Endodermal cell (in vitro differentiated cells): ENCODE measurements at regions not wholly inside any gene's neighbourhood (a gene's known extent, or its start where the extent isn't known, plus 50 kb on each side); places are given as distances from the start of the nearest gene placed in this dataset.

ENCODE experiments used
- DNase-seq: peaks from one replicate; pipeline ENCODE4 v3.0.0-alpha.2; 2017
- H3K27ac ChIP-seq: 2 replicates; pipeline ENCODE4 v1.5.1; 2013; ENCODE audit warnings: mild to moderate bottlenecking, low read depth, low read length, moderate library complexity
- H3K27me3 ChIP-seq: 2 replicates; pipeline ENCODE4 v1.6.1; 2013; ENCODE audit warnings: mild to moderate bottlenecking, low read length, moderate library complexity; ENCODE audit not compliant: insufficient read depth, control insufficient read depth, poor library complexity, severe bottlenecking
- H3K36me3 ChIP-seq: 2 replicates; pipeline ENCODE4 v1.7.0; 2013; ENCODE audit warnings: mild to moderate bottlenecking, low read length, moderate library complexity; ENCODE audit not compliant: control insufficient read depth, insufficient read depth
- H3K4me1 ChIP-seq: one replicate; pipeline ENCODE4 v1.7.0; 2013; ENCODE audit warnings: low read length; ENCODE audit not compliant: control insufficient read depth, insufficient read depth
- H3K4me3 ChIP-seq: 2 replicates; pipeline ENCODE4 v1.5.1; 2013; ENCODE audit warnings: mild to moderate bottlenecking, low read length, moderate library complexity
- H3K9ac ChIP-seq: 2 replicates; pipeline ENCODE4 v1.6.1; 2013; ENCODE audit warnings: mild to moderate bottlenecking, low read length, moderate library complexity; ENCODE audit not compliant: poor library complexity, severe bottlenecking; ENCODE audit errors: extremely low read depth
- H3K9me3 ChIP-seq: 2 replicates; pipeline ENCODE4 v1.6.1; 2013; ENCODE audit warnings: mild to moderate bottlenecking, low read length, moderate library complexity; ENCODE audit not compliant: control insufficient read depth
- H3K27ac Mint-ChIP-seq: 2 replicates; pipeline ENCODE4 v1.8.0; 2020; ENCODE audit warnings: mixed read lengths
- H3K27me3 Mint-ChIP-seq: 2 replicates; pipeline ENCODE4 v1.8.0; 2021; ENCODE audit warnings: mild to moderate bottlenecking, mixed read lengths; ENCODE audit not compliant: insufficient read depth
- H3K36me3 Mint-ChIP-seq: 2 replicates; pipeline ENCODE4 v1.8.0; 2020; ENCODE audit warnings: low read depth, mixed read lengths
- H3K4me1 Mint-ChIP-seq: 2 replicates; pipeline ENCODE4 v1.8.0; 2020; ENCODE audit warnings: mixed read lengths
- H3K4me3 Mint-ChIP-seq: 2 replicates; pipeline ENCODE4 v1.8.0; 2020; ENCODE audit warnings: mild to moderate bottlenecking, moderate library complexity, mixed read lengths
- H3K9me3 Mint-ChIP-seq: 2 replicates; pipeline ENCODE4 v1.8.0; 2020; ENCODE audit warnings: mild to moderate bottlenecking, mixed read lengths
- CTCF ChIP-seq: fragments of 200-600 bp; sonication (generic); conservative IDR thresholded peaks from 2 replicates; pipeline ENCODE4 v1.5.0; 2021; ENCODE audit warnings: antibody characterized with exemption, mild to moderate bottlenecking
- WGBS, 2 experiments: methylation state at CpG; one replicate each; pipeline versions ENCODE4 v1.1.5 to v1.1.7; 2013; ENCODE audit warnings: missing lambda C conversion rate in 2 of 2, mixed read lengths in 1 of 2; ENCODE audit not compliant: insufficient coverage in 1 of 2, insufficient read length in 1 of 2; 5-methylcytosine and 5-hydroxymethylcytosine counted together

DNA sequence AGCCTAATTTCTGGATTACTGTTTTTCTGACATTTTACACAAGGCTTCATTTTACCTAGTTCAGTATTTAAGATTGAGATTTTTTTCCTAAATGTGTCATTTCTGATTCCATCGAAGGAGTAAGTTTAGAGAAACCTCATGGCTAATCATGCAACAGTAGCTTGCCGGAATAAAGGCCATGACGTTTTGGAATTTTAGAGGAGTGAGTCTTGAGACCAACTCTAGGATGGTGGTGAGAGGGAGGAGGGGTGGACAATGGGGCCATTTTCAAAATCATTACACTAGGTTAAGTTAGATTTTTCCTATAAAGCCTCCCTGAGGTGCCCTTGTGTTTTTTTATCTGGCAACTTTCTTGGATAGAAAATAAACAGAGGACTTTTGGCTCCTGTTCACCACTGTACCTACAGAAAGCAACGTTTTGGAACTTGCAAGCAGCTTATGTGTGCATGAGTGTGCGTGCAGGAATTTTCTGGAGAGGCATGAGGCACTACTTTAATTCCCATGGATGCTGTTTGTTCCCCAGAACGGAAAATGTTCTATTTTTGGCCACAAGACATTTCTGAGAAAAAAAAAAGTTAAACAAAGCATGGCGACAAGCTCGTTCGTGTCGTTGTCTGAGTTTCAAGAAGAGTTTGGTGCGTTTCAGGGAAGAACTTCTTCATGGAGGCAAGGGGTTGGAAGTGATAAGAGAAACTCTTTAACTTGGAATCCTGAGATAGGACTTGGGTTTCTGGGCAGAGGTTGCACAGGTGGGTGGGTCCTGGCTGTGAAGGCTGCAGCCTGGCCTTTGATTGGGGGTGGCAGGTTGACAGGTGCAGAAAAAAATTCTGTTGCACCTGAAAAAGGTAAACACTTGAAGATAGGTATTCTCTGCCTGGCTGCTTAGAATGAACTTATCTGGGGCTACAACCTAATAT is 178.1 kb downstream of the PTEN start:
- Histone ChIP-seq H3K36me3 (no peaks in the 10 kb centered on the region), H3K27me3 (peaks cover 9% of the 10 kb centered on the region), H3K9ac (no peak overlapping the region), H3K4me3 (no peak overlapping the region), H3K27ac (no peak overlapping the region), H3K9me3 (no peaks in the 10 kb centered on the region), H3K4me1 (peaks cover 3% of the 10 kb centered on the region)
- 93 to 94% methylated on average over 8 to 11 of the region's 11 CpGs for WGBS, 2 experiments
- no peak overlapping the region for H3K4me3 Mint-ChIP-seq
- no peak for DNase-seq
- no peak for TF ChIP-seq CTCF
- H3K27me3 Mint-ChIP-seq, result peaks cover 4% of the 10 kb centered on the region
- H3K9me3 Mint-ChIP-seq, result no peaks in the 10 kb centered on the region
- peaks cover 14% of the 10 kb centered on the region for H3K4me1 Mint-ChIP-seq
- H3K36me3 Mint-ChIP-seq, result no peaks in the 10 kb centered on the region
- H3K27ac Mint-ChIP-seq, result no peak overlapping the region

DNA sequence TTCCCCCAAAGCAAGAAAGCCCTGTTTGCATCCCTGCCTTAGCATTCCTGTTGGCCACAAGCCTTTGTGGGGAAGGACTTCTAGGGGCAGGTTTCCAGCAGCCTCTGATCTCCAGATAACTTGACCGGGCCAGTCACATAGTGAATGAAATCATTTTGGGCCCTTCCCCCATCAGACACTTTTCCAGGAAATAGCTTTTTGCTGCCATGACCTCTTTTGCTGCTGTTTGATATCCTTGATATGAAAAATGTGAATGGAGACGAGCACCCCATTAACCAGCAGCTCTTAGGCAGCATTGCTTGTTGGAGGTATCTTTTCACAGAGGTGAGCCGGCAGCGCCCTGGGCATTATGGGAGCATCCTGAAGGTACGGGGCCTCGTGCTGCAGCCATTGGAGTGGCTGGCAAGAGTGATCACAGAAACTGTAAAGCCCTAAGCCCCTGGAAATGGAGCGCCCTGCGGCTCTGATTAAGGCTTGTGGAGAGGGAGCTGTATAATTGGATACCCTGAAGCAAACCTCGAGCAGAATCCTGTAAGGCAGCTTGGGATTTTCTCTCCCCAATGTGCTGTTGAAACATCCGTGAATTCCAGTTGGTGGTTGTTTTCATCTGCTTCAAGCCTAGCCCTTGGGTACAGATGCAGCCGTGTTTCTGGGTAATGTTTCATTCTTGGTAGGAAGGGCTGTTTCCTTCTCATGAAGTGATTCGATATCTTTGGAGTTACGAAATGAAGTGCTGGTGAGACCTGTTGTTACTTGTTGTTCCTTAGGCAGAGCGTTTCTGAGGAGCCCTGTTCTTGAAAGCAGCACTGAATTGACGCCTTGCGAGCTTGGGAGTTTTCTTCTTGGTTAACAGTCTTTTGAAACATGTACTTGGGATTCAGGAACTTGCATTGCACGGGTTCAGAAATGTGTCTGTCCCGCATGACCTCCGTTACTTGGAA is 179.0 kb downstream of the PTEN start:
- Histone ChIP-seq H3K36me3 (no peaks in the 10 kb centered on the region), H3K9me3 (no peaks in the 10 kb centered on the region), H3K27ac (no peak overlapping the region), H3K4me3 (no peak overlapping the region), H3K27me3 (peaks cover 9% of the 10 kb centered on the region), H3K4me1 (peaks cover 3% of the 10 kb centered on the region), H3K9ac (no peak overlapping the region)
- no peaks in the 10 kb centered on the region for H3K36me3 Mint-ChIP-seq
- H3K27me3 Mint-ChIP-seq, result peaks cover 4% of the 10 kb centered on the region
- peaks cover 14% of the 10 kb centered on the region for H3K4me1 Mint-ChIP-seq
- no peak overlapping the region for H3K4me3 Mint-ChIP-seq
- WGBS, 2 experiments, result 87 to 88% methylated on average over 8 to 19 of the region's 19 CpGs
- no peak for TF ChIP-seq CTCF
- H3K9me3 Mint-ChIP-seq, result no peaks in the 10 kb centered on the region
- no peak overlapping the region for H3K27ac Mint-ChIP-seq
- DNase-seq, result peak; percentile 55

- H3K9me3 Mint-ChIP-seq, result no peaks in the 10 kb centered on the region
- H3K36me3 Mint-ChIP-seq, result no peaks in the 10 kb centered on the region
- no peak overlapping the region for H3K27ac Mint-ChIP-seq
- Histone ChIP-seq H3K27ac (peak overlapping the region; percentile 89), H3K4me3 (no peak overlapping the region), H3K4me1 (peaks cover 3% of the 10 kb centered on the region), H3K36me3 (no peaks in the 10 kb centered on the region), H3K9me3 (no peaks in the 10 kb centered on the region), H3K9ac (no peak overlapping the region), H3K27me3 (peaks cover 9% of the 10 kb centered on the region)
- 61 to 92% methylated on average over 5 of the region's 5 CpGs for WGBS, 2 experiments
- no peak for TF ChIP-seq CTCF
- H3K27me3 Mint-ChIP-seq, result peaks cover 4% of the 10 kb centered on the region
- H3K4me3 Mint-ChIP-seq, result no peak overlapping the region
- no peak for DNase-seq
- peaks cover 14% of the 10 kb centered on the region for H3K4me1 Mint-ChIP-seq
Observed at GRCh38 chr10:88045096-88045495, 181.7 kb downstream of the PTEN start.
